GM12864 (cell line): ENCODE measurements at regions not wholly inside any gene's neighbourhood (a gene's known extent, or its start where the extent isn't known, plus 50 kb on each side); places are given as distances from the start of the nearest gene placed in this dataset.
"Not testable (repeated sequence)": the region's sequence is repeated elsewhere in the genome, so short reads cannot be mapped to it uniquely, and the experiment has no call there.

Experiments
- DNase-seq: peaks from one replicate; pipeline ENCODE4 v3.0.0-alpha.2; 2011; ENCODE audit warnings: low read depth
- H3K4me3 ChIP-seq: 2 replicates; pipeline ENCODE4 v1.5.1; 2011; ENCODE audit warnings: mild to moderate bottlenecking, low read depth, low read length, control low read depth
- TF ChIP-seq, protein P1 (sequence below): IDR thresholded peaks from 2 replicates; pipeline ENCODE4 v1.5.1; 2011; ENCODE audit warnings: low read depth, mild to moderate bottlenecking, moderate library complexity, low read length, control low read depth, inconsistent platforms; ENCODE audit errors: missing control alignments

DNA sequence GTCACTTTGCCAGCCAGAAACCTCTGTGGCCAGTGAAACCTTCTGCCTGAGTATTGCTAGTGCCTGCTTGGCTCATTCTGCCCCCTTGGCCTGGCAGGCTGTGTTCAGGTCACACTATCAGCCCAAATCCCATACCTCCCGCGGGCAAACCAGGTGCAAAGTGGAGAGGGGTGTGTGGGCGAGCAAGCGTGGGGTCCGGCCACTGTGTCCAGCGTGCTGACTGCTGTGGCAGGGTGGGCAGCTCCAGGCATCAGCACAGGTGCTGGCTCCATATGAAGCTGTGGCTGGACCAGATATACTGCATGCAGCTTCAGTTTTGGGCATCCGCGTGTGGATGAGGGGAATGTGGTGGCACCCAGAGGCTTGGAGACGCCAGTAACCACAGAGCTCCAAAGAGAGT lies 576.5 kb upstream of the EDIL3 start:
- DNase-seq, result no peak
- no peak overlapping the region for H3K4me3 ChIP-seq
- TF ChIP-seq, protein P1, sequence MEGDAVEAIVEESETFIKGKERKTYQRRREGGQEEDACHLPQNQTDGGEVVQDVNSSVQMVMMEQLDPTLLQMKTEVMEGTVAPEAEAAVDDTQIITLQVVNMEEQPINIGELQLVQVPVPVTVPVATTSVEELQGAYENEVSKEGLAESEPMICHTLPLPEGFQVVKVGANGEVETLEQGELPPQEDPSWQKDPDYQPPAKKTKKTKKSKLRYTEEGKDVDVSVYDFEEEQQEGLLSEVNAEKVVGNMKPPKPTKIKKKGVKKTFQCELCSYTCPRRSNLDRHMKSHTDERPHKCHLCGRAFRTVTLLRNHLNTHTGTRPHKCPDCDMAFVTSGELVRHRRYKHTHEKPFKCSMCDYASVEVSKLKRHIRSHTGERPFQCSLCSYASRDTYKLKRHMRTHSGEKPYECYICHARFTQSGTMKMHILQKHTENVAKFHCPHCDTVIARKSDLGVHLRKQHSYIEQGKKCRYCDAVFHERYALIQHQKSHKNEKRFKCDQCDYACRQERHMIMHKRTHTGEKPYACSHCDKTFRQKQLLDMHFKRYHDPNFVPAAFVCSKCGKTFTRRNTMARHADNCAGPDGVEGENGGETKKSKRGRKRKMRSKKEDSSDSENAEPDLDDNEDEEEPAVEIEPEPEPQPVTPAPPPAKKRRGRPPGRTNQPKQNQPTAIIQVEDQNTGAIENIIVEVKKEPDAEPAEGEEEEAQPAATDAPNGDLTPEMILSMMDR, result no peak

DNA sequence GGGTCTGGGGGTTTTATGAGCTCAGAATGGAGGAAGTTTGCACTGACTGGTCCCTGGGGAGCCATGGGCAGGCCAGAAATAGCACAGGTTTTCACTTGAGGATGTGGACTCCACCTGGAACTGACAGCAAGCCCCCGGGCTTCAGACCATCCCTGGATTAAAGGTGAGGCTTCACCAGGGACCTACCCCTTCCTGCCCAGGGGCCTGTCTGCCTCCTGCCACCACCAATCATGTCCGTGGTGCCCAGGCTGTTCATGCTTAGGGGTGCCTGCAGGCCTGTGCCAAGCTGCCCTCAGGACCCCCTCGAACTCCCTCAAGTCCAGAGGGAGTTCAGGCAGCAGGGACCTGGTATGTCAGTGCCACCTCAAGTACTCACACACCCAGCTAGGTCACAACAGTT lies 577.2 kb upstream of the EDIL3 start:
- no peak for DNase-seq
- H3K4me3 ChIP-seq, result no peak overlapping the region
- TF ChIP-seq, protein P1, result no peak

DNA sequence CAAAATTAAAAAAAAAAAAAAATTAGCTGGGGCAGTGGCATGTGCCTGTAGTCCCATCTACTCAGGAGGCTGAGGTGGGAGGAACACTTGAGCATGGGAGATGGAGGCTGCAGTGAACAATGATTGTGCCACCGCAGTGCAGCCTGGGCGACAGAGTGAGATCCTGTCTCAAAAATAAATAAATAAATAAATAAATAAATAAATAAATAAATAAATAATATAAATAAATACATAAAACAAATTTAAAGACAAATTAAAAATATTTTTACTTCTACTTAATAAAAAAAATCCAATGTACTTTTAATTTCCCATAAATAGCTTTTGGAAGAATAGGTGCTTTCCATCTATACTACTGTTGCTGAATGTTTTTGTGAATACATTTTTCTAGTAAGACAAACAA lies 598.4 kb upstream of the EDIL3 start:
- no peak overlapping the region for H3K4me3 ChIP-seq
- TF ChIP-seq, protein P1, result no peak
- no peak for DNase-seq

DNA sequence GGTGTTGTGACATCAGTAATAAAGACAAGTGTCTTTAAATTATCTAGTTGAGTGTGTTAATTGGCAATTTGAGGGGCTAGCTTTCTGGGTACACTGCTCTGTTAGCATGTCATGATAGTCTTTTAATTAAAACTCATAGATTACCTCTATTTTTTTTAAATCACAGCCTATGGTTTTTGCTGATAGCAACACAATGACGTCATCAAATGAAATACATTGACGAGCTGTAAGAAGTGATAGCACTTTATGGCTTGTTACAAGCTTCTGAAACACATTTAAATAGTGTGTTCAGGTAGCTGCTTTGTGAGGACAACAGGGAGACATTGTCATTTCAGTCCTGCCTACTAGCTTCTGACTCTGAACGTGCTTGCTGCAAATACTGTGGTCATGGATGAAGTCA lies 600.5 kb upstream of the EDIL3 start:
- H3K4me3 ChIP-seq, result no peak overlapping the region
- no peak for DNase-seq
- TF ChIP-seq, protein P1, result no peak

DNA sequence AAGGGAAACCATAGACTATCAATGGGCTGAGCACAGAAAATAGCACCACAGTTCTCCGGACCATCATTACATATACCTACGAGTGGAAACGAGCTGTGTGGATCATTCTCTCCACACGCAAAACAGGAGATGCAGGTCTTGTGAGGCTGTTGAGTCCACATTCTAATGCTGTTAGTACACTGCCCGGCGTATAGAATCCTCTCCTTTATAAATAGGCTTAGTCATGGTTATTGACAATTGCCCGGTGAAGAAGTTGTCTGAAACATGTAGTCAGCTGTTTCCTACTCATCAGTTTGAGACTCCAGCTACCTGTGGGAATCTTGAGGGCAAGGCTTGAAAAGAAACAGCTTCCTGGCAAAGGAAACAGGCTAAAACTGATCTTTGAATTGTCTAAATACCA lies 602.0 kb upstream of the EDIL3 start:
- no peak overlapping the region for H3K4me3 ChIP-seq
- no peak for DNase-seq
- TF ChIP-seq, protein P1, result no peak

DNA sequence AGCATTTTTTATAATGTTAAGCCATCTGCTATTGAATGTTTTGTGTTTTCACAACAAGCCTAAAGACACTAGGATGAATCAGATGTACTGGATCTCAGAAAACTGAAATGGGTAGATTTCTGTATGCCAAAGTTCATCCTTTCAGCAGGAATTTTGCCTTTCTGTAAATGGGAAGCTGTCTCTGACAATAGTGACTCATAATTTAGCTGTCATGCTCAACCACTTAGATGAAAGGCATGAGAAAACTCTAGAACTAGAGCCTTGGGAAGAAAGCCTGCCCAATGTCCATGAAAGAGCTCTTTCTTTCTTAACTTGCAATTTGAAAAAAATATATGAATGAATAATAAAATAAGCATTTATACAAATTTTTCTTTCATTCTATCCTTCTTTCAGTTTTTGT lies 616.0 kb upstream of the EDIL3 start:
- no peak for DNase-seq
- no peak overlapping the region for H3K4me3 ChIP-seq
- TF ChIP-seq, protein P1, result no peak

DNA sequence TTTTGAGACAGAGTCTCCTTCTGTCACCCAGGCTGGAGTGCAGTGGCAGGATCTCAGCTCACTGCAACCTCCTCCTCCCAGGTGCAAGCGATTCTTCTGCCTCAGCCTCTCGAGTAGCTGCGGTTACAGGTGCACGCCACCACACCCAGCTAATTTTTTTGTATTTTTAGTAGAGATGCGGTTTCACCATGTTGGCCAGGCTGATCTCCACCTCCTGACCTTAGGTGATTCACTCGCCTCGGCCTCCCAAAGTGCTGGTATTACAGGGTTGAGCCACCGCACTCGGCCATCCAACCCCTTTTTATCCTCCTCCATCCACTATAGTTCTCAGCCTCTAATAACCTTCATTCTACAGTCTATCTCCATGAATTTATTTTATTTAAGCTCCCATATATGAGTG lies 617.3 kb upstream of the EDIL3 start:
- H3K4me3 ChIP-seq, DNase-seq: not testable (repeated sequence)
